ENCODE measurements at regions not wholly inside any gene's neighbourhood (a gene's known extent, or its start where the extent isn't known, plus 50 kb on each side); places are given as distances from the start of the nearest gene placed in this dataset.

DNA sequence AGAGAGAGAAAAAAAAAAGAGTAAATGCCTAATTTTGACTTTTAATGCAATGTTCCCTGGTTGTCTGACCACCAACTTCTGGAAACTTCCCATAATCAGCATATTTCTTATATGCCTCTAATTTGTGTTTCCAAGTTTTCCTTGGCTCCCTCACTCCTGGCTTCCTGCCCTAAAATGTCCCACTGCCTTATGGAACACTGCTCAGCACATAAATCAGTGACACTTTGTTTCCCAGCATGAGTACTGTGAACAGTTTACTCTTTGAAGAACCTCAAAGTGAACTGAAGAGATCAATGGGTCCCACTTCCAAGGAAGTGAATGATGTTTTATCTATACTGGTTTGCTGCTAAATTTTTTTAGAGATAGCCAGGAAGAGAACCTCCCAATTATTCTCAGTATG, 271.3 kb upstream of the PRMT6 start:
- Histone ChIP-seq H3K27ac (no peak overlapping the region), H3K9me3 (ENCODE audit: severe bottlenecking) (no peaks in the 10 kb centered on the region), H3K27me3 (ENCODE audit: insufficient read depth, low read depth, severe bottlenecking) (no peaks in the 10 kb centered on the region), H3K4me3 (ENCODE audit: low read depth, low read length) (no peak overlapping the region), H3K36me3 (no peaks in the 10 kb centered on the region)
- TF ChIP-seq, protein P1, sequence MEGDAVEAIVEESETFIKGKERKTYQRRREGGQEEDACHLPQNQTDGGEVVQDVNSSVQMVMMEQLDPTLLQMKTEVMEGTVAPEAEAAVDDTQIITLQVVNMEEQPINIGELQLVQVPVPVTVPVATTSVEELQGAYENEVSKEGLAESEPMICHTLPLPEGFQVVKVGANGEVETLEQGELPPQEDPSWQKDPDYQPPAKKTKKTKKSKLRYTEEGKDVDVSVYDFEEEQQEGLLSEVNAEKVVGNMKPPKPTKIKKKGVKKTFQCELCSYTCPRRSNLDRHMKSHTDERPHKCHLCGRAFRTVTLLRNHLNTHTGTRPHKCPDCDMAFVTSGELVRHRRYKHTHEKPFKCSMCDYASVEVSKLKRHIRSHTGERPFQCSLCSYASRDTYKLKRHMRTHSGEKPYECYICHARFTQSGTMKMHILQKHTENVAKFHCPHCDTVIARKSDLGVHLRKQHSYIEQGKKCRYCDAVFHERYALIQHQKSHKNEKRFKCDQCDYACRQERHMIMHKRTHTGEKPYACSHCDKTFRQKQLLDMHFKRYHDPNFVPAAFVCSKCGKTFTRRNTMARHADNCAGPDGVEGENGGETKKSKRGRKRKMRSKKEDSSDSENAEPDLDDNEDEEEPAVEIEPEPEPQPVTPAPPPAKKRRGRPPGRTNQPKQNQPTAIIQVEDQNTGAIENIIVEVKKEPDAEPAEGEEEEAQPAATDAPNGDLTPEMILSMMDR (IDR thresholded peaks at IDR 0.05; ENCODE audit: low read depth, low read length) = no peak
- no peak for DNase-seq

DNA sequence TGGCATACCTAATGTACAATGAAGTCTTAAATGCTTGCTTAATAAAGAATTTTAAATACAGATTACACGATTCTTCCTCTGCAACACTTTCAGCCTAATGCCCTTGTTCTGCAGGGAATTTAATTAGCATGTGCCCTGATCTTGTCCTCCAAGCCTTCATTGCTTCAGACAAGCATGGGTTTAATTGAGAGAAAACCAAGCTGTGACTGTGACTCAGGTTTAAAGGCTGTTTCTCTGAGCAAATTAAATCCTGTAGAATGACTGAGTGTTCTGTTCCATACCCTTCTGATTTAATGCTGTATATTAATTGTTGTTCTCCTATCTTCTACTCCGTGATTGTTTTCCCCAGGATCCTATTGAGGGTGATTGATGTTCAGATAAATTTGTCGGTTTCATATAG, 269.0 kb upstream of the PRMT6 start:
- Histone ChIP-seq H3K27me3 (ENCODE audit: insufficient read depth, low read depth, severe bottlenecking) (no peaks in the 10 kb centered on the region), H3K4me3 (ENCODE audit: low read depth, low read length) (no peak overlapping the region), H3K36me3 (no peaks in the 10 kb centered on the region), H3K27ac (no peak overlapping the region), H3K9me3 (ENCODE audit: severe bottlenecking) (no peaks in the 10 kb centered on the region)
- TF ChIP-seq, protein P1 (IDR thresholded peaks at IDR 0.05; ENCODE audit: low read depth, low read length) = no peak
- DNase-seq = no peak

DNA sequence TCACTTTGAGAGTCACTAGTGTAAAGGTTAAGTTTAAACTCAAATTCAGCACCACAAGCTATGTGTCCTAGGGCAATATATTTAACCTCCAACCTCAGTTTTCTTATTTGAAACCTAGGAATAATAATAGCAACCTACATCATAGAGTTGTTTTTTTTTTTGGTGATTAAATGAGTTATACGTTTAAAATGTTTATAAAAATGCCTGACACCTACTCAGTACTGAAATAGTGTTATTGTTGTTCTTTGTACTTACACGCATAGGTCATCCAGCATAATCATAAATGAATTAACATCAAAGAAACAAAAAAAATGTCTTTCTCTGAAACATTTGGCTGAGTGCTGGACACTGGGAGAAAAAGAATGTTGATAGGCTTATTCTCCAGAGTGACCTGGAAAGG, 266.8 kb upstream of the PRMT6 start:
- Histone ChIP-seq H3K27ac (no peak overlapping the region), H3K27me3 (ENCODE audit: insufficient read depth, low read depth, severe bottlenecking) (no peaks in the 10 kb centered on the region), H3K9me3 (ENCODE audit: severe bottlenecking) (no peaks in the 10 kb centered on the region), H3K36me3 (no peaks in the 10 kb centered on the region), H3K4me3 (ENCODE audit: low read depth, low read length) (no peak overlapping the region)
- no peak for DNase-seq
- TF ChIP-seq, protein P1 (IDR thresholded peaks at IDR 0.05; ENCODE audit: low read depth, low read length) = no peak

DNA sequence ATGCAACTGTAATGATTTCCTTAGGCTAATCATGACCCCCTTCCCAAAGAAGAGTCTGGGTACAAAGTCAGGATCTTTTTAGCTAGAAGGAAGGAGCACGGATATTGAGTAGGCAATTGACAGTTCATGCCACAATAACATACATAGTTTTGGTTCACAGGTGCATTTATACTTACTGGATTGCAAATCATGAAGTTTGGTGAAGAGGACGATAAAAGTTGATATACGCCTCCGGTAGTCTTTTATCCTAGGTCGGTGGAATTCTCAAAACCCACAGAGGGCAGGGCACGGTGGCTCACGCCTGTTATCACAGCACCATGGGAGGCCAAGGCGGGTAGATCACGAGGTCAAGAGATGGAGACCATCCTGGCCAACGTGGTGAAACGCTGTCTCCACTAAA, 265.4 kb upstream of the PRMT6 start:
- no peaks in the 10 kb centered on the region for H3K27me3 ChIP-seq (ENCODE audit: insufficient read depth, low read depth, severe bottlenecking)
- H3K9me3 ChIP-seq (ENCODE audit: severe bottlenecking) = no peaks in the 10 kb centered on the region
- DNase-seq = no peak
- no peaks in the 10 kb centered on the region for H3K36me3 ChIP-seq
- TF ChIP-seq, protein P1 (IDR thresholded peaks at IDR 0.05; ENCODE audit: low read depth, low read length) = no peak
- no peak overlapping the region for H3K27ac ChIP-seq
- H3K4me3 ChIP-seq (ENCODE audit: low read depth, low read length) = no peak overlapping the region

DNA sequence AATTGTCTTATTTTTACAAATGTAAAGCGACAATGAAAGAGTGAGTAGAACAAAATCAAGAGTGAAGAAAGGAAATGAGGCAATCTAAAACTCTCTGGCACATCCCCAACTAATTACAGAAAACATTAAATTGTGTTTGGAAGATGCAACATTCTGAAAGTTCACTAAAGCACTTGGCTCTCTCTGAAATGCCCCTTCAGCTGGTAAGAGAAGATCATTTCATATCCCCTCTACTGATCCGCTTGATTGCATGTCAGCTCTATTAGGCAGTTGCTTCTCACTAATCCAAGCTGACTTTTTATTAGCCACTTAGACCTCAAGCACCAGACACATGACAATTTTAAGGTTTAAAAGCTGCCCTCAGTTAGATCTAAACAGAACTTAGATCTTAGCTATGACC, 262.8 kb upstream of the PRMT6 start:
- H3K9me3 ChIP-seq (ENCODE audit: severe bottlenecking) = no peaks in the 10 kb centered on the region
- no peak overlapping the region for H3K27ac ChIP-seq
- DNase-seq = no peak
- H3K27me3 ChIP-seq (ENCODE audit: insufficient read depth, low read depth, severe bottlenecking) = no peaks in the 10 kb centered on the region
- H3K36me3 ChIP-seq = no peaks in the 10 kb centered on the region
- TF ChIP-seq, protein P1 (IDR thresholded peaks at IDR 0.05; ENCODE audit: low read depth, low read length) = no peak
- no peak overlapping the region for H3K4me3 ChIP-seq (ENCODE audit: low read depth, low read length)

DNA sequence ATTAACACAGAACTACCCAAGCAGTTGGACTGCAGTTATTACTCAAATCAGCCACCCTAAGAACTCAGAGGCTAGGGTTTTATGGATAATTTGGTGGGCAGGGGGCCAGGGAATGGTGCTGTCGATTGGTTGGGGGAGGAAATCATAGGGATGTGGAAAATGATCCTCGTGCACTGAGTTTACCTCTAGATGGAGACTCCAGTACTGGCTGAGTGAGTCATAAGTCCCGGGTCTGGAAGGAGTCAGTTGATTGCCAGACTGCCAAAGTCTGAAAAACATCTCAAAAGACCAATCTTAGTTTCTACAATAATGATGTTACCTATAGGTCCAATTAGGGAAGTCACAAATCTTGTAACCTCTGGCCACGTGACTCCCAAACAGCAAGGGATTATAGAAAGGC, 257.5 kb upstream of the PRMT6 start:
- peak; percentile 6 for DNase-seq
- TF ChIP-seq, protein P1 (IDR thresholded peaks at IDR 0.05; ENCODE audit: low read depth, low read length) = no peak
- no peaks in the 10 kb centered on the region for H3K9me3 ChIP-seq (ENCODE audit: severe bottlenecking)

More for the DNA sequence above, 257.5 kb upstream of the PRMT6 start:
- Histone ChIP-seq H3K27me3 (ENCODE audit: insufficient read depth, low read depth, severe bottlenecking) (no peaks in the 10 kb centered on the region), H3K36me3 (no peaks in the 10 kb centered on the region), H3K4me3 (ENCODE audit: low read depth, low read length) (no peak overlapping the region), H3K27ac (no peak overlapping the region)

All from WERI-Rb-1 (cell line).